ENCODE measurements at regions not wholly inside any gene's neighbourhood (a gene's known extent, or its start where the extent isn't known, plus 50 kb on each side); places are given as distances from the start of the nearest gene placed in this dataset.
A peak's percentile ranks its signal among the peaks of the same experiment; 100 is the strongest.

DNA sequence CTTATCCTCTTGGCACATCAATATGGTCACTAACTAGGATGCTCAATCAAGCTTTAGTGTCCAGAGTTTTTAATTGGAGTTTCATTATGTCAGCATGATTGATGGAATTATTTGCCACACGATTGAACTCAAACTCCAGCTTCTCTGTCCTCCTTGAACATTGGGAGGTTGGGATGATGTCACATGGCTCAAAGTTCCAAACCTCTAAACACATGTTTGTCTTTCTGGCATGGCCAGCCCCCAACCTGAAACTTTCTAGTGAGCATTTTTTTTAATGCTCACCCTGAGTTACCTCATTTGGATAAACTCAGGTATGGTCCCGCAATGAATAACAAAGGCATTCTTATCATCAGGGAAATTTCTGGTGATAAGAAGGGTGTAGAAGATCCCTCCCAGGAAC is 86.0 kb downstream of the RHOU start (continued):
- TF ChIP-seq, protein P1, sequence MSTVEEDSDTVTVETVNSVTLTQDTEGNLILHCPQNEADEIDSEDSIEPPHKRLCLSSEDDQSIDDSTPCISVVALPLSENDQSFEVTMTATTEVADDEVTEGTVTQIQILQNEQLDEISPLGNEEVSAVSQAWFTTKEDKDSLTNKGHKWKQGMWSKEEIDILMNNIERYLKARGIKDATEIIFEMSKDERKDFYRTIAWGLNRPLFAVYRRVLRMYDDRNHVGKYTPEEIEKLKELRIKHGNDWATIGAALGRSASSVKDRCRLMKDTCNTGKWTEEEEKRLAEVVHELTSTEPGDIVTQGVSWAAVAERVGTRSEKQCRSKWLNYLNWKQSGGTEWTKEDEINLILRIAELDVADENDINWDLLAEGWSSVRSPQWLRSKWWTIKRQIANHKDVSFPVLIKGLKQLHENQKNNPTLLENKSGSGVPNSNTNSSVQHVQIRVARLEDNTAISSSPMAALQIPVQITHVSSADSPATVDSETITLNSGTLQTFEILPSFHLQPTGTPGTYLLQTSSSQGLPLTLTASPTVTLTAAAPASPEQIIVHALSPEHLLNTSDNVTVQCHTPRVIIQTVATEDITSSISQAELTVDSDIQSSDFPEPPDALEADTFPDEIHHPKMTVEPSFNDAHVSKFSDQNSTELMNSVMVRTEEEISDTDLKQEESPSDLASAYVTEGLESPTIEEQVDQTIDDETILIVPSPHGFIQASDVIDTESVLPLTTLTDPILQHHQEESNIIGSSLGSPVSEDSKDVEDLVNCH (CRISPR knock-in tag; IDR thresholded peaks at IDR 0.05) = no peak
- no peak for TF ChIP-seq ZNF772 (CRISPR knock-in tag; IDR thresholded peaks at IDR 0.05)
- TF ChIP-seq TBL1XR1 (IDR thresholded peaks at IDR 0.05; ENCODE audit: borderline replicate concordance, low read length, partially characterized antibody) = no peak
- TF ChIP-seq YEATS2 (CRISPR knock-in tag; IDR thresholded peaks at IDR 0.05; ENCODE audit: borderline replicate concordance) = no peak
- no peak for TF ChIP-seq FOXM1 (CRISPR knock-in tag; IDR thresholded peaks at IDR 0.05)
- TF ChIP-seq HNF4A (CRISPR knock-in tag; IDR thresholded peaks at IDR 0.05) = peak; percentile 69
- TF ChIP-seq, protein P2, sequence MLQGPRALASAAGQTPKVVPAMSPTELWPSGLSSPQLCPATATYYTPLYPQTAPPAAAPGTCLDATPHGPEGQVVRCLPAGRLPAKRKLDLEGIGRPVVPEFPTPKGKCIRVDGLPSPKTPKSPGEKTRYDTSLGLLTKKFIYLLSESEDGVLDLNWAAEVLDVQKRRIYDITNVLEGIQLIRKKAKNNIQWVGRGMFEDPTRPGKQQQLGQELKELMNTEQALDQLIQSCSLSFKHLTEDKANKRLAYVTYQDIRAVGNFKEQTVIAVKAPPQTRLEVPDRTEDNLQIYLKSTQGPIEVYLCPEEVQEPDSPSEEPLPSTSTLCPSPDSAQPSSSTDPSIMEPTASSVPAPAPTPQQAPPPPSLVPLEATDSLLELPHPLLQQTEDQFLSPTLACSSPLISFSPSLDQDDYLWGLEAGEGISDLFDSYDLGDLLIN (CRISPR knock-in tag; IDR thresholded peaks at IDR 0.05; ENCODE audit: borderline replicate concordance) = no peak
- peak; percentile 22; the same call in 1 of the 2 replicates for TF ChIP-seq ZMYM4 (CRISPR knock-in tag; IDR thresholded peaks at IDR 0.05)
- TF ChIP-seq, protein P3, sequence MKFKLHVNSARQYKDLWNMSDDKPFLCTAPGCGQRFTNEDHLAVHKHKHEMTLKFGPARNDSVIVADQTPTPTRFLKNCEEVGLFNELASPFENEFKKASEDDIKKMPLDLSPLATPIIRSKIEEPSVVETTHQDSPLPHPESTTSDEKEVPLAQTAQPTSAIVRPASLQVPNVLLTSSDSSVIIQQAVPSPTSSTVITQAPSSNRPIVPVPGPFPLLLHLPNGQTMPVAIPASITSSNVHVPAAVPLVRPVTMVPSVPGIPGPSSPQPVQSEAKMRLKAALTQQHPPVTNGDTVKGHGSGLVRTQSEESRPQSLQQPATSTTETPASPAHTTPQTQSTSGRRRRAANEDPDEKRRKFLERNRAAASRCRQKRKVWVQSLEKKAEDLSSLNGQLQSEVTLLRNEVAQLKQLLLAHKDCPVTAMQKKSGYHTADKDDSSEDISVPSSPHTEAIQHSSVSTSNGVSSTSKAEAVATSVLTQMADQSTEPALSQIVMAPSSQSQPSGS (CRISPR knock-in tag; IDR thresholded peaks at IDR 0.05) = peak; percentile 79; the same call in 1 of the 2 replicates
- TF ChIP-seq, protein P4, sequence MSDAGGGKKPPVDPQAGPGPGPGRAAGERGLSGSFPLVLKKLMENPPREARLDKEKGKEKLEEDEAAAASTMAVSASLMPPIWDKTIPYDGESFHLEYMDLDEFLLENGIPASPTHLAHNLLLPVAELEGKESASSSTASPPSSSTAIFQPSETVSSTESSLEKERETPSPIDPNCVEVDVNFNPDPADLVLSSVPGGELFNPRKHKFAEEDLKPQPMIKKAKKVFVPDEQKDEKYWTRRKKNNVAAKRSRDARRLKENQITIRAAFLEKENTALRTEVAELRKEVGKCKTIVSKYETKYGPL (CRISPR knock-in tag; IDR thresholded peaks at IDR 0.05) = no peak
- TF ChIP-seq, protein P5, sequence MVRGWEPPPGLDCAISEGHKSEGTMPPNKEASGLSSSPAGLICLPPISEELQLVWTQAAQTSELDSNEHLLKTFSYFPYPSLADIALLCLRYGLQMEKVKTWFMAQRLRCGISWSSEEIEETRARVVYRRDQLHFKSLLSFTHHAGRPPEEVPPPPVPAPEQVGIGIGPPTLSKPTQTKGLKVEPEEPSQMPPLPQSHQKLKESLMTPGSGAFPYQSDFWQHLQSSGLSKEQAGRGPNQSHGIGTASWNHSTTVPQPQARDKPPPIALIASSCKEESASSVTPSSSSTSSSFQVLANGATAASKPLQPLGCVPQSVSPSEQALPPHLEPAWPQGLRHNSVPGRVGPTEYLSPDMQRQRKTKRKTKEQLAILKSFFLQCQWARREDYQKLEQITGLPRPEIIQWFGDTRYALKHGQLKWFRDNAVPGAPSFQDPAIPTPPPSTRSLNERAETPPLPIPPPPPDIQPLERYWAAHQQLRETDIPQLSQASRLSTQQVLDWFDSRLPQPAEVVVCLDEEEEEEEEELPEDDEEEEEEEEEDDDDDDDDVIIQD (CRISPR knock-in tag; IDR thresholded peaks at IDR 0.05; ENCODE audit: low read depth) = peak; percentile 71; the same call in 1 of the 2 replicates
- TF ChIP-seq FOXA3 (CRISPR knock-in tag; IDR thresholded peaks at IDR 0.05) = peak; percentile 10; the same call in 1 of the 2 replicates
- TF ChIP-seq, protein P6, sequence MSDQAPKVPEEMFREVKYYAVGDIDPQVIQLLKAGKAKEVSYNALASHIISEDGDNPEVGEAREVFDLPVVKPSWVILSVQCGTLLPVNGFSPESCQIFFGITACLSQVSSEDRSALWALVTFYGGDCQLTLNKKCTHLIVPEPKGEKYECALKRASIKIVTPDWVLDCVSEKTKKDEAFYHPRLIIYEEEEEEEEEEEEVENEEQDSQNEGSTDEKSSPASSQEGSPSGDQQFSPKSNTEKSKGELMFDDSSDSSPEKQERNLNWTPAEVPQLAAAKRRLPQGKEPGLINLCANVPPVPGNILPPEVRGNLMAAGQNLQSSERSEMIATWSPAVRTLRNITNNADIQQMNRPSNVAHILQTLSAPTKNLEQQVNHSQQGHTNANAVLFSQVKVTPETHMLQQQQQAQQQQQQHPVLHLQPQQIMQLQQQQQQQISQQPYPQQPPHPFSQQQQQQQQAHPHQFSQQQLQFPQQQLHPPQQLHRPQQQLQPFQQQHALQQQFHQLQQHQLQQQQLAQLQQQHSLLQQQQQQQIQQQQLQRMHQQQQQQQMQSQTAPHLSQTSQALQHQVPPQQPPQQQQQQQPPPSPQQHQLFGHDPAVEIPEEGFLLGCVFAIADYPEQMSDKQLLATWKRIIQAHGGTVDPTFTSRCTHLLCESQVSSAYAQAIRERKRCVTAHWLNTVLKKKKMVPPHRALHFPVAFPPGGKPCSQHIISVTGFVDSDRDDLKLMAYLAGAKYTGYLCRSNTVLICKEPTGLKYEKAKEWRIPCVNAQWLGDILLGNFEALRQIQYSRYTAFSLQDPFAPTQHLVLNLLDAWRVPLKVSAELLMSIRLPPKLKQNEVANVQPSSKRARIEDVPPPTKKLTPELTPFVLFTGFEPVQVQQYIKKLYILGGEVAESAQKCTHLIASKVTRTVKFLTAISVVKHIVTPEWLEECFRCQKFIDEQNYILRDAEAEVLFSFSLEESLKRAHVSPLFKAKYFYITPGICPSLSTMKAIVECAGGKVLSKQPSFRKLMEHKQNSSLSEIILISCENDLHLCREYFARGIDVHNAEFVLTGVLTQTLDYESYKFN (CRISPR knock-in tag; conservative IDR thresholded peaks at IDR 0.05) = peak; percentile 55
- no peak for TF ChIP-seq SOX6 (IDR thresholded peaks at IDR 0.05)
- TF ChIP-seq SOX6 (CRISPR knock-in tag; IDR thresholded peaks at IDR 0.05) = 0 out of 2 replicates have a peak, but pooled peaks have one; percentile 21

All from HepG2 (cell line).